AG04449 (cell line): ENCODE measurements at regions not wholly inside any gene's neighbourhood (a gene's known extent, or its start where the extent isn't known, plus 50 kb on each side); places are given as distances from the start of the nearest gene placed in this dataset.

Source experiments
- CTCF ChIA-PET: fragments of 350-600 bp; formaldehyde crosslinking; extraction: SDS; loops from one replicate; lab custom pipeline; 2021; ENCODE audit warnings: antibody characterized with exemption; lab: Yijun Ruan, JAX
- POLR2A ChIA-PET: fragments of 400-600, 350-600 bp; formaldehyde crosslinking; extraction: SDS; loops from one replicate; lab custom pipeline; 2020; ENCODE audit warnings: antibody characterized with exemption, inconsistent platforms; lab: Yijun Ruan, JAX
- DNase-seq: peaks from one replicate; pipeline ENCODE4 v3.0.0-alpha.2; 2010; ENCODE audit warnings: low read depth, low spot score
- H3K4me3 ChIP-seq: 2 replicates; pipeline ENCODE4 v1.5.1; 2011; ENCODE audit warnings: low read depth, mild to moderate bottlenecking, control low read depth, low read length
- TF ChIP-seq, protein P1 (sequence below): IDR thresholded peaks from one replicate; pipeline ENCODE4 v1.5.1; 2011; ENCODE audit warnings: mild to moderate bottlenecking, moderate library complexity, low read length, control low read depth, inconsistent platforms; ENCODE audit not compliant: insufficient read depth; ENCODE audit errors: missing control alignments

DNA sequence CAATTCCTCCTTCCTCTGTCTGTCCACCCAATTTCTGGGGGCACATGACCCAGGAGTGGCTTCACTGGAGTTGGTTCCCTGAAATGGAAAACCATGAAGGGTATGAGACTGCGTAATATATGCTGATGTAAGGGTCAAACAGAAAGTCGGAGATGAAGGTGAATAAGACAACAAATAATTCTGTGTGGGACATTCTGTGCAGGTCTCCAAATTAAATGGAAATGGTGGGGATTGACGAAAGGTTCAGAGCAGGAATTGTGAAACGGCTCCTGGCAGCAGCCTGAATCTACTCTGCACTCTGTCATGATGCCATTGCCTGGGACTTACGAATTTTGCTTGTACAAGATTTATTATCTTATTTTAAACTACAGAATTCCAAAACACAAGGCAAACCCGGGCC, 174.8 kb upstream of the RORA start:
- no peak overlapping the region for H3K4me3 ChIP-seq
- ChIA-PET POLR2A (no interaction called here), CTCF (no interaction called here)
- TF ChIP-seq, protein P1, sequence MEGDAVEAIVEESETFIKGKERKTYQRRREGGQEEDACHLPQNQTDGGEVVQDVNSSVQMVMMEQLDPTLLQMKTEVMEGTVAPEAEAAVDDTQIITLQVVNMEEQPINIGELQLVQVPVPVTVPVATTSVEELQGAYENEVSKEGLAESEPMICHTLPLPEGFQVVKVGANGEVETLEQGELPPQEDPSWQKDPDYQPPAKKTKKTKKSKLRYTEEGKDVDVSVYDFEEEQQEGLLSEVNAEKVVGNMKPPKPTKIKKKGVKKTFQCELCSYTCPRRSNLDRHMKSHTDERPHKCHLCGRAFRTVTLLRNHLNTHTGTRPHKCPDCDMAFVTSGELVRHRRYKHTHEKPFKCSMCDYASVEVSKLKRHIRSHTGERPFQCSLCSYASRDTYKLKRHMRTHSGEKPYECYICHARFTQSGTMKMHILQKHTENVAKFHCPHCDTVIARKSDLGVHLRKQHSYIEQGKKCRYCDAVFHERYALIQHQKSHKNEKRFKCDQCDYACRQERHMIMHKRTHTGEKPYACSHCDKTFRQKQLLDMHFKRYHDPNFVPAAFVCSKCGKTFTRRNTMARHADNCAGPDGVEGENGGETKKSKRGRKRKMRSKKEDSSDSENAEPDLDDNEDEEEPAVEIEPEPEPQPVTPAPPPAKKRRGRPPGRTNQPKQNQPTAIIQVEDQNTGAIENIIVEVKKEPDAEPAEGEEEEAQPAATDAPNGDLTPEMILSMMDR = no peak
- DNase-seq = no peak

GRCh38 chr15:61401903-61402698, 173.0 kb upstream of the RORA start:
- no peak overlapping the region for H3K4me3 ChIP-seq
- TF ChIP-seq, protein P1 = no peak
- DNase-seq = no peak
- POLR2A ChIA-PET = no interaction called here
- CTCF ChIA-PET = no interaction called here

GRCh38 chr15:61398310-61398709, 169.2 kb upstream of the RORA start:
- DNase-seq = no peak
- TF ChIP-seq, protein P1 = no peak
- ChIA-PET CTCF (no interaction called here), POLR2A (no interaction called here)
- no peak overlapping the region for H3K4me3 ChIP-seq

GRCh38 chr15:61396235-61396919, 167.3 kb upstream of the RORA start:
- TF ChIP-seq, protein P1 = no peak
- DNase-seq = no peak
- CTCF ChIA-PET = no interaction called here
- POLR2A ChIA-PET = no interaction called here
- H3K4me3 ChIP-seq = no peak overlapping the region

DNA sequence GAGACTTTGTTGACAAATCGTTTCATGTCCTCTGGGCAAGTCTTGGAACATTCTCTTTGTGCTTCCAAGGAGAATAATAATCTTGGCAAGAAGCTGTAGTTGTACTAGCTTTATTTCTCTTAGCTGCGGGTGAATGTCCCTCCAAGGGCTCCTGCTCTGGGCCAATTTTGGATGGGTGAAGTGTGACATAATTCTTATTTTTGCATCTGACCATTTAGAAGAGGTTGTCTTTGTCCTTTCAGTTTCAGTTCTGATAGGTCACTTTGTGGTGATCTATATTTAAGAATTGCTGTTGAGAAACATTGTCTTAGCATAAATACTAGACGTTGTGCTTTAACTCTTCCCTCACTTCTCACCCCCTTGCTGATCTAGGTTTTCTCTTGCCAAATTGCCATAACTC, 164.8 kb upstream of the RORA start:
- TF ChIP-seq, protein P1 = no peak
- POLR2A ChIA-PET = interaction anchor here (0.6 kb wide), 1 partner anchor 11 kb away, joined by 3 read pairs; no protein-coding TSS in a partner anchor
- DNase-seq = no peak
- no peak overlapping the region for H3K4me3 ChIP-seq
- CTCF ChIA-PET = no interaction called here

DNA sequence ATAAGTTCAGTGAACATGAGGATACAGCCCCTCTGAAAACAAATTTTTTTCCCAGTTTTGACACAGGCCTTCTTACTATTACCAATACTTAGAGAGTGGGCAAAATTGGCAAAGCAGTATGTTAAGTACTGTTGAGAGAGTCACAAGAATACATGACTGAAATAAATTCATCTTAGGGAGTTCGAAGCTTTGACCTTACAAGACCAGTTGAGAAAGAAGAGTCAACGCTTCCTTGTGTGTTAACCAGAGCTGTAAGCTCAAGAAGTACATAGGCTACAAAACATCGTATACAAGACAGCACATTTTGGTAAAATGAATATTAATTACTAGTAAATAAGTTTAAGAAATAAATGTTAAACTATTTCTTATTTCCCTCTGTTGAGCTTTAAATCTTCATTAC, 164.4 kb upstream of the RORA start:
- ChIA-PET CTCF (no interaction called here), POLR2A (interaction anchor here (0.6 kb wide), 1 partner anchor 10 kb away, joined by 3 read pairs; no protein-coding TSS in a partner anchor)
- DNase-seq = no peak
- H3K4me3 ChIP-seq = no peak overlapping the region
- TF ChIP-seq, protein P1 = no peak
